Liver (tissue), 8 donors: ENCODE measurements at regions not wholly inside any gene's neighbourhood (a gene's known extent, or its start where the extent isn't known, plus 50 kb on each side); places are given as distances from the start of the nearest gene placed in this dataset.

Source experiments
- DNase-seq: peaks from one replicate; pipeline ENCODE4 v3.0.0-alpha.2; 2017; ENCODE audit warnings: low spot score
- H3K27ac ChIP-seq, 2 donors: one replicate each; pipeline ENCODE4 v1.7.0; 2013; ENCODE audit warnings: inconsistent platforms in 2 of 2, low read length in 2 of 2, control low read depth in 1 of 2, low read depth in 1 of 2, mild to moderate bottlenecking in 1 of 2
- H3K27me3 ChIP-seq, 4 donors: one replicate each; pipeline versions ENCODE4 v1.6.1 to v1.7.0; 2013; ENCODE audit warnings: low read length in 3 of 4, inconsistent platforms in 1 of 4, mild to moderate bottlenecking in 1 of 4, moderate library complexity in 1 of 4; ENCODE audit not compliant: control insufficient read depth in 4 of 4, insufficient read depth in 4 of 4
- H3K36me3 ChIP-seq, 4 donors: one replicate each; pipeline versions ENCODE4 v1.6.1 to v1.7.0; 2013; ENCODE audit warnings: low read length in 3 of 4, mild to moderate bottlenecking in 3 of 4, low read depth in 1 of 4, moderate library complexity in 1 of 4; ENCODE audit not compliant: control insufficient read depth in 4 of 4, insufficient read depth in 3 of 4
- H3K4me1 ChIP-seq, 4 donors: one replicate each; pipeline versions ENCODE4 v1.6.1 to v1.7.0; 2013; ENCODE audit warnings: low read length in 3 of 4, mild to moderate bottlenecking in 3 of 4, moderate library complexity in 1 of 4; ENCODE audit not compliant: control insufficient read depth in 4 of 4, insufficient read depth in 4 of 4
- H3K4me3 ChIP-seq, 3 donors: one replicate each; pipeline versions ENCODE4 v1.6.1 to v1.7.0; 2013; ENCODE audit warnings: low read length in 3 of 3, control low read depth in 1 of 3, low read depth in 1 of 3, mild to moderate bottlenecking in 1 of 3
- H3K9ac ChIP-seq, 2 donors: one replicate each; pipeline ENCODE4 v1.7.0; 2013; ENCODE audit warnings: low read length in 2 of 2, mild to moderate bottlenecking in 2 of 2, moderate library complexity in 2 of 2, control low read depth in 1 of 2, low read depth in 1 of 2
- H3K9me3 ChIP-seq, 4 donors: one replicate each; pipeline versions ENCODE4 v1.6.1 to v1.7.0; 2013; ENCODE audit warnings: low read length in 3 of 4; ENCODE audit not compliant: control insufficient read depth in 4 of 4
- EGR1 ChIP-seq, 2 donors: IDR thresholded peaks; 2 replicates each; pipeline ENCODE4 v1.6.1; 2016 to 2018; ENCODE audit warnings: antibody characterized with exemption in 2 of 2, low read depth in 2 of 2
- FOXA1 ChIP-seq: IDR thresholded peaks from 2 replicates; pipeline ENCODE4 v1.6.1; 2016; ENCODE audit warnings: antibody characterized with exemption
- FOXA2 ChIP-seq: IDR thresholded peaks from 2 replicates; pipeline ENCODE4 v1.6.1; 2016; ENCODE audit warnings: antibody characterized with exemption
- GABPA ChIP-seq, 2 donors: IDR thresholded peaks in 1 of 2; conservative IDR thresholded peaks in 1 of 2; 2 replicates each; pipeline ENCODE4 v1.6.1; 2016; ENCODE audit warnings: antibody characterized with exemption in 2 of 2, mild to moderate bottlenecking in 1 of 2, moderate library complexity in 1 of 2
- HNF4A ChIP-seq, 2 donors: conservative IDR thresholded peaks; 2 replicates each; pipeline ENCODE4 v1.6.1; 2016; ENCODE audit warnings: antibody characterized with exemption in 2 of 2, mild to moderate bottlenecking in 2 of 2
- HNF4G ChIP-seq: IDR thresholded peaks from 2 replicates; pipeline ENCODE4 v1.6.1; 2016; ENCODE audit warnings: antibody characterized with exemption
- JUND ChIP-seq, 2 donors: IDR thresholded peaks; 2 replicates each; pipeline ENCODE4 v1.6.1; 2016; ENCODE audit warnings: antibody characterized with exemption in 2 of 2
- NR2F2 ChIP-seq: IDR thresholded peaks from 2 replicates; pipeline ENCODE4 v1.6.1; 2016; ENCODE audit warnings: antibody characterized with exemption
- RXRA ChIP-seq, 2 donors: IDR thresholded peaks; 2 replicates each; pipeline ENCODE4 v1.6.1; 2017 to 2018; ENCODE audit warnings: antibody characterized with exemption in 2 of 2, mild to moderate bottlenecking in 1 of 2
- SP1 ChIP-seq: IDR thresholded peaks from 2 replicates; pipeline ENCODE4 v1.6.1; 2018; ENCODE audit warnings: antibody characterized with exemption, mild to moderate bottlenecking
- TAF1 ChIP-seq: conservative IDR thresholded peaks from 2 replicates; pipeline ENCODE4 v1.6.1; 2016; ENCODE audit warnings: antibody characterized with exemption, mild to moderate bottlenecking
- YY1 ChIP-seq: IDR thresholded peaks from 2 replicates; pipeline ENCODE4 v1.6.1; 2016; ENCODE audit warnings: antibody characterized with exemption, mild to moderate bottlenecking
- WGBS: extraction: QIAGEN DNeasy Blood & Tissue Kit; methylation state at CpG from one replicate; pipeline ENCODE4 v1.1.7; 2013; 5-methylcytosine and 5-hydroxymethylcytosine counted together
- TF ChIP-seq, protein P1 (sequence below): IDR thresholded peaks from 2 replicates; pipeline ENCODE4 v1.6.1; 2016; ENCODE audit warnings: antibody characterized with exemption
- TF ChIP-seq, protein P2 (sequence below): IDR thresholded peaks from 2 replicates; pipeline ENCODE4 v1.6.1; 2016; ENCODE audit warnings: antibody characterized with exemption
- TF ChIP-seq, protein P3 (sequence below): fragments of 150-350 bp; IDR thresholded peaks from 2 replicates; pipeline ENCODE4 v1.5.1; 2017; ENCODE audit warnings: improper control_type of control experiment, low read depth, low read length; ENCODE audit not compliant: missing input control
- TF ChIP-seq, protein P4 (sequence below): IDR thresholded peaks from 2 replicates; pipeline ENCODE4 v1.6.1; 2016; ENCODE audit warnings: antibody characterized with exemption, mild to moderate bottlenecking
- TF ChIP-seq, protein P5 (sequence below): IDR thresholded peaks from 2 replicates; pipeline ENCODE4 v1.6.1; 2016; ENCODE audit warnings: antibody characterized with exemption
- donor health status: healthy.
- donor health status: healthy.
- donor health status: healthy.
- donor health status: healthy.
- donor health status: healthy.

DNA sequence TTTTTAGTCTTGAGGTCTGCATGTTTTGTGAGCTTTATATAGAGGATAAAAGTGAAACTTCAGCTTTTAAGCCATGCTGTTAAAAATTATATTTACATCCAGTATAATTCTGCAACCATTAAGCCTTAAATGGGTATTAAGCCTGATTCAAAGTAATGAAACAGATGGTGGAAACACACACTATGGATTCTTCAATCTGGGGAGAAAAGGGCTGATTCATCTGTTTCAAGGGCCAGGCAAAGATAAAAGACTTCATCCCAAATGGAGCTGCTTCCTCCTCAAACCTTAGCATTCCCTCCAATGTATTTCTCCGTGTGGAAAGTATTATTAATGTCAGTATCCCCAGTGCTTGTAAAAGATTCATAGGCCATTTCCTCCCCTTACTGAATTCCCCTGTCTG lies 367.4 kb upstream of the ZFHX3 start:
- WGBS: 52% methylated on average over 1 of the region's 1 CpG
- Histone ChIP-seq H3K36me3 (no peaks in the 10 kb centered on the region), H3K27me3 (no peaks in the 10 kb centered on the region), H3K9ac (no peak overlapping the region), H3K27ac (no peak overlapping the region), H3K4me3 (no peak overlapping the region), H3K9me3 (no peaks in the 10 kb centered on the region), H3K4me1 (no peaks in the 10 kb centered on the region)
- TF ChIP-seq TAF1: no peak
- no peak for TF ChIP-seq JUND (IDR thresholded peaks at IDR 0.05)
- TF ChIP-seq, protein P1, sequence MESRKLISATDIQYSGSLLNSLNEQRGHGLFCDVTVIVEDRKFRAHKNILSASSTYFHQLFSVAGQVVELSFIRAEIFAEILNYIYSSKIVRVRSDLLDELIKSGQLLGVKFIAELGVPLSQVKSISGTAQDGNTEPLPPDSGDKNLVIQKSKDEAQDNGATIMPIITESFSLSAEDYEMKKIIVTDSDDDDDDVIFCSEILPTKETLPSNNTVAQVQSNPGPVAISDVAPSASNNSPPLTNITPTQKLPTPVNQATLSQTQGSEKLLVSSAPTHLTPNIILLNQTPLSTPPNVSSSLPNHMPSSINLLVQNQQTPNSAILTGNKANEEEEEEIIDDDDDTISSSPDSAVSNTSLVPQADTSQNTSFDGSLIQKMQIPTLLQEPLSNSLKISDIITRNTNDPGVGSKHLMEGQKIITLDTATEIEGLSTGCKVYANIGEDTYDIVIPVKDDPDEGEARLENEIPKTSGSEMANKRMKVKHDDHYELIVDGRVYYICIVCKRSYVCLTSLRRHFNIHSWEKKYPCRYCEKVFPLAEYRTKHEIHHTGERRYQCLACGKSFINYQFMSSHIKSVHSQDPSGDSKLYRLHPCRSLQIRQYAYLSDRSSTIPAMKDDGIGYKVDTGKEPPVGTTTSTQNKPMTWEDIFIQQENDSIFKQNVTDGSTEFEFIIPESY: no peak
- TF ChIP-seq NR2F2: no peak
- no peak for TF ChIP-seq RXRA (IDR thresholded peaks at IDR 0.05)
- TF ChIP-seq GABPA (IDR thresholded peaks at IDR 0.05 in 1 of 2, conservative IDR thresholded peaks at IDR 0.05 in 1 of 2): no peak
- no peak for TF ChIP-seq HNF4G
- no peak for TF ChIP-seq FOXA1
- TF ChIP-seq, protein P2, sequence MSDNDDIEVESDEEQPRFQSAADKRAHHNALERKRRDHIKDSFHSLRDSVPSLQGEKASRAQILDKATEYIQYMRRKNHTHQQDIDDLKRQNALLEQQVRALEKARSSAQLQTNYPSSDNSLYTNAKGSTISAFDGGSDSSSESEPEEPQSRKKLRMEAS: no peak
- TF ChIP-seq, protein P3, sequence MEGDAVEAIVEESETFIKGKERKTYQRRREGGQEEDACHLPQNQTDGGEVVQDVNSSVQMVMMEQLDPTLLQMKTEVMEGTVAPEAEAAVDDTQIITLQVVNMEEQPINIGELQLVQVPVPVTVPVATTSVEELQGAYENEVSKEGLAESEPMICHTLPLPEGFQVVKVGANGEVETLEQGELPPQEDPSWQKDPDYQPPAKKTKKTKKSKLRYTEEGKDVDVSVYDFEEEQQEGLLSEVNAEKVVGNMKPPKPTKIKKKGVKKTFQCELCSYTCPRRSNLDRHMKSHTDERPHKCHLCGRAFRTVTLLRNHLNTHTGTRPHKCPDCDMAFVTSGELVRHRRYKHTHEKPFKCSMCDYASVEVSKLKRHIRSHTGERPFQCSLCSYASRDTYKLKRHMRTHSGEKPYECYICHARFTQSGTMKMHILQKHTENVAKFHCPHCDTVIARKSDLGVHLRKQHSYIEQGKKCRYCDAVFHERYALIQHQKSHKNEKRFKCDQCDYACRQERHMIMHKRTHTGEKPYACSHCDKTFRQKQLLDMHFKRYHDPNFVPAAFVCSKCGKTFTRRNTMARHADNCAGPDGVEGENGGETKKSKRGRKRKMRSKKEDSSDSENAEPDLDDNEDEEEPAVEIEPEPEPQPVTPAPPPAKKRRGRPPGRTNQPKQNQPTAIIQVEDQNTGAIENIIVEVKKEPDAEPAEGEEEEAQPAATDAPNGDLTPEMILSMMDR: no peak
- TF ChIP-seq YY1: no peak
- no peak for DNase-seq

DNA sequence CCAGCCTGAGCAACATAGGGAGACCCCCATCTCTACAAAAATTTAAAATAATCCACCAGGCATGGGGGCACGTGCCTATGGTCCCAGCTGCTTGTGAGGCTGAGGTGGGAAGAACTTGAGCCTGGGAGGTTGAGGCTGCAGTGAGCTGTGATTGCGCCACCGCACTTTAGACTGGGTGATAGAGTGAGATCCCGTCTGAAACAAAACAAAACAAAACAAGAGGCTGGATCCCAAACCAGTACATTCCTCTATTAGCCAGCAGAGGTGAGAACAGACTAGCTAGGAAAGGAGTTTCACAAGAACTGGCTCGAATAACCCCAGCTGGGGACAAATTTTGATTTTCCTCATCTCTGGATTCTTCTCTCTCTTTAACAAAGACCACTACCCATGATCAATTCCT lies 366.7 kb upstream of the ZFHX3 start:
- no peaks in the 10 kb centered on the region for H3K27me3 ChIP-seq
- no peak overlapping the region for H3K27ac ChIP-seq
- H3K4me1 ChIP-seq: no peaks in the 10 kb centered on the region
- no peaks in the 10 kb centered on the region for H3K9me3 ChIP-seq
- no peak overlapping the region for H3K9ac ChIP-seq
- no peak overlapping the region for H3K4me3 ChIP-seq
- no peaks in the 10 kb centered on the region for H3K36me3 ChIP-seq
- TF ChIP-seq FOXA2 (no peak), JUND (IDR thresholded peaks at IDR 0.05) (no peak), GABPA (IDR thresholded peaks at IDR 0.05 in 1 of 2, conservative IDR thresholded peaks at IDR 0.05 in 1 of 2) (no peak), YY1 (no peak), NR2F2 (no peak), HNF4G (no peak), TAF1 (no peak), HNF4A (conservative IDR thresholded peaks at IDR 0.05) (no peak), EGR1 (IDR thresholded peaks at IDR 0.05; ENCODE audit: low read depth in 2 of 2) (no peak), SP1 (no peak)
- TF ChIP-seq, protein P4, sequence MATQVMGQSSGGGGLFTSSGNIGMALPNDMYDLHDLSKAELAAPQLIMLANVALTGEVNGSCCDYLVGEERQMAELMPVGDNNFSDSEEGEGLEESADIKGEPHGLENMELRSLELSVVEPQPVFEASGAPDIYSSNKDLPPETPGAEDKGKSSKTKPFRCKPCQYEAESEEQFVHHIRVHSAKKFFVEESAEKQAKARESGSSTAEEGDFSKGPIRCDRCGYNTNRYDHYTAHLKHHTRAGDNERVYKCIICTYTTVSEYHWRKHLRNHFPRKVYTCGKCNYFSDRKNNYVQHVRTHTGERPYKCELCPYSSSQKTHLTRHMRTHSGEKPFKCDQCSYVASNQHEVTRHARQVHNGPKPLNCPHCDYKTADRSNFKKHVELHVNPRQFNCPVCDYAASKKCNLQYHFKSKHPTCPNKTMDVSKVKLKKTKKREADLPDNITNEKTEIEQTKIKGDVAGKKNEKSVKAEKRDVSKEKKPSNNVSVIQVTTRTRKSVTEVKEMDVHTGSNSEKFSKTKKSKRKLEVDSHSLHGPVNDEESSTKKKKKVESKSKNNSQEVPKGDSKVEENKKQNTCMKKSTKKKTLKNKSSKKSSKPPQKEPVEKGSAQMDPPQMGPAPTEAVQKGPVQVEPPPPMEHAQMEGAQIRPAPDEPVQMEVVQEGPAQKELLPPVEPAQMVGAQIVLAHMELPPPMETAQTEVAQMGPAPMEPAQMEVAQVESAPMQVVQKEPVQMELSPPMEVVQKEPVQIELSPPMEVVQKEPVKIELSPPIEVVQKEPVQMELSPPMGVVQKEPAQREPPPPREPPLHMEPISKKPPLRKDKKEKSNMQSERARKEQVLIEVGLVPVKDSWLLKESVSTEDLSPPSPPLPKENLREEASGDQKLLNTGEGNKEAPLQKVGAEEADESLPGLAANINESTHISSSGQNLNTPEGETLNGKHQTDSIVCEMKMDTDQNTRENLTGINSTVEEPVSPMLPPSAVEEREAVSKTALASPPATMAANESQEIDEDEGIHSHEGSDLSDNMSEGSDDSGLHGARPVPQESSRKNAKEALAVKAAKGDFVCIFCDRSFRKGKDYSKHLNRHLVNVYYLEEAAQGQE: no peak
- TF ChIP-seq, protein P3: no peak
- TF ChIP-seq, protein P1: no peak
- TF ChIP-seq, protein P5, sequence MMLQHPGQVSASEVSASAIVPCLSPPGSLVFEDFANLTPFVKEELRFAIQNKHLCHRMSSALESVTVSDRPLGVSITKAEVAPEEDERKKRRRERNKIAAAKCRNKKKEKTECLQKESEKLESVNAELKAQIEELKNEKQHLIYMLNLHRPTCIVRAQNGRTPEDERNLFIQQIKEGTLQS: no peak
- 59% methylated on average over 5 of the region's 5 CpGs for WGBS
- DNase-seq: no peak
